H9 (cell line): ENCODE measurements at regions not wholly inside any gene's neighbourhood (a gene's known extent, or its start where the extent isn't known, plus 50 kb on each side); places are given as distances from the start of the nearest gene placed in this dataset.
A peak's percentile ranks its signal among the peaks of the same experiment; 100 is the strongest.

Experiments
- DNase-seq: peaks from one replicate; pipeline ENCODE4 v3.0.0-alpha.2; 2017
- H2AFZ ChIP-seq: one replicate; pipeline ENCODE4 v1.6.1; 2013; ENCODE audit warnings: mild to moderate bottlenecking, low read length, control low read depth, moderate library complexity
- H2AK5ac ChIP-seq: 2 replicates; pipeline ENCODE4 v1.6.1; 2013; ENCODE audit warnings: low read length, control low read depth, mixed read lengths; ENCODE audit not compliant: insufficient read length
- H2BK120ac ChIP-seq: one replicate; pipeline ENCODE4 v1.6.1; 2013; ENCODE audit warnings: low read depth, mild to moderate bottlenecking, low read length, control low read depth, inconsistent platforms; ENCODE audit not compliant: poor library complexity, severe bottlenecking
- H2BK12ac ChIP-seq: 2 replicates; pipeline ENCODE4 v1.6.1; 2013; ENCODE audit warnings: low read length, control low read depth, mixed read lengths, low read depth; ENCODE audit not compliant: insufficient read length
- H2BK15ac ChIP-seq: 2 replicates; pipeline ENCODE4 v1.6.1; 2013; ENCODE audit warnings: low read depth, low read length, control low read depth
- H2BK20ac ChIP-seq: one replicate; pipeline ENCODE4 v1.6.1; 2013; ENCODE audit warnings: low read depth, mild to moderate bottlenecking, low read length, control low read depth, inconsistent platforms; ENCODE audit not compliant: poor library complexity, severe bottlenecking
- H2BK5ac ChIP-seq: 2 replicates; pipeline ENCODE4 v1.6.1; 2013; ENCODE audit warnings: low read length, control low read depth, mixed read lengths; ENCODE audit not compliant: insufficient read length
- H3K14ac ChIP-seq: 2 replicates; pipeline ENCODE4 v1.6.1; 2013; ENCODE audit warnings: low read length, control low read depth; ENCODE audit not compliant: insufficient read depth
- H3K18ac ChIP-seq: 2 replicates; pipeline ENCODE4 v1.6.1; 2013; ENCODE audit warnings: low read depth, mild to moderate bottlenecking, mixed read lengths, low read length, control low read depth; ENCODE audit not compliant: insufficient read length
- H3K23ac ChIP-seq: 2 replicates; pipeline ENCODE4 v1.6.1; 2013; ENCODE audit warnings: low read length, control low read depth, mixed read lengths, low read depth; ENCODE audit not compliant: insufficient read length
- H3K23me2 ChIP-seq: 2 replicates; pipeline ENCODE4 v1.6.1; 2013; ENCODE audit warnings: low read depth, mild to moderate bottlenecking, mixed read lengths, low read length, control low read depth; ENCODE audit not compliant: insufficient read length, poor library complexity, severe bottlenecking
- H3K27ac ChIP-seq: 2 replicates; pipeline ENCODE4 v1.5.1; 2013; ENCODE audit warnings: low read length, control low read depth, mixed read lengths, low read depth; ENCODE audit not compliant: insufficient read length
- H3K27me3 ChIP-seq: 2 replicates; pipeline ENCODE4 v1.6.1; 2013; ENCODE audit warnings: low read length, control low read depth, inconsistent platforms; ENCODE audit not compliant: insufficient read depth
- H3K4ac ChIP-seq: 2 replicates; pipeline ENCODE4 v1.6.1; 2013; ENCODE audit warnings: low read depth, mild to moderate bottlenecking, control low read depth, inconsistent platforms, low read length, moderate library complexity
- H3K4me1 ChIP-seq: 2 replicates; pipeline ENCODE4 v1.6.1; 2013; ENCODE audit warnings: low read length, control low read depth, inconsistent platforms; ENCODE audit not compliant: insufficient read depth
- H3K4me2 ChIP-seq: 2 replicates; pipeline ENCODE4 v1.6.1; 2013; ENCODE audit warnings: low read length, control low read depth, mixed read lengths; ENCODE audit not compliant: insufficient read length, insufficient read depth
- H3K56ac ChIP-seq: 2 replicates; pipeline ENCODE4 v1.6.1; 2013; ENCODE audit warnings: low read depth, mild to moderate bottlenecking, mixed read lengths, low read length, control low read depth; ENCODE audit not compliant: insufficient read length
- H3K79me1 ChIP-seq: 2 replicates; pipeline ENCODE4 v1.6.1; 2013; ENCODE audit warnings: low read depth, mild to moderate bottlenecking, moderate library complexity, low read length, control low read depth, inconsistent platforms; ENCODE audit not compliant: insufficient read depth, poor library complexity, severe bottlenecking
- H3K79me2 ChIP-seq: 2 replicates; pipeline ENCODE4 v1.6.1; 2013; ENCODE audit warnings: low read length, control low read depth, inconsistent platforms; ENCODE audit not compliant: insufficient read depth
- H3K9ac ChIP-seq: 2 replicates; pipeline ENCODE4 v1.6.1; 2013; ENCODE audit warnings: low read length, control low read depth, mixed read lengths; ENCODE audit not compliant: insufficient read length; ENCODE audit errors: extremely low read depth
- H3K9me3 ChIP-seq: one replicate; pipeline ENCODE4 v1.6.1; 2013; ENCODE audit warnings: low read depth, low read length, inconsistent platforms; ENCODE audit not compliant: control insufficient read depth
- H3T11ph ChIP-seq: one replicate; pipeline ENCODE4 v1.6.1; 2013; ENCODE audit warnings: mild to moderate bottlenecking, low read length, control low read depth, inconsistent platforms
- H4K20me1 ChIP-seq: one replicate; pipeline ENCODE4 v1.6.1; 2013; ENCODE audit not compliant: control insufficient read depth, insufficient read length, insufficient read depth
- H4K5ac ChIP-seq: 2 replicates; pipeline ENCODE4 v1.6.1; 2013; ENCODE audit warnings: low read depth, mild to moderate bottlenecking, mixed read lengths, low read length, control low read depth; ENCODE audit not compliant: insufficient read length
- H4K8ac ChIP-seq: replicated peaks from 2 replicates; pipeline ENCODE4 v1.6.1; 2013; ENCODE audit warnings: low read length, control low read depth, mixed read lengths, low read depth; ENCODE audit not compliant: insufficient read length
- H4K91ac ChIP-seq: 2 replicates; pipeline ENCODE4 v1.6.1; 2013; ENCODE audit warnings: low read depth, mild to moderate bottlenecking, moderate library complexity, mixed read lengths, low read length, control low read depth; ENCODE audit not compliant: insufficient read length
- H3K27ac Mint-ChIP-seq, 3 experiments: 2 replicates in 2 of 3; 3 replicates in 1 of 3; pipeline ENCODE4 v1.8.0; 2020 to 2021; ENCODE audit warnings: mixed read lengths in 3 of 3, mild to moderate bottlenecking in 1 of 3, moderate library complexity in 1 of 3
- H3K27me3 Mint-ChIP-seq: 2 replicates; pipeline ENCODE4 v1.8.0; 2021; ENCODE audit warnings: low read depth, mild to moderate bottlenecking, moderate library complexity, mixed read lengths
- H3K36me3 Mint-ChIP-seq, 3 experiments: 2 replicates in 2 of 3; 3 replicates in 1 of 3; pipeline ENCODE4 v1.8.0; 2020 to 2021; ENCODE audit warnings: low read depth in 3 of 3, mixed read lengths in 3 of 3; ENCODE audit not compliant: insufficient read depth in 1 of 3
- H3K4me1 Mint-ChIP-seq, 2 experiments: 2 replicates each; pipeline ENCODE4 v1.8.0; 2020; ENCODE audit warnings: mixed read lengths in 2 of 2
- H3K4me3 Mint-ChIP-seq, 2 experiments: 2 replicates in 1 of 2; 3 replicates in 1 of 2; pipeline ENCODE4 v1.8.0; 2020 to 2021; ENCODE audit warnings: mild to moderate bottlenecking in 2 of 2, mixed read lengths in 2 of 2, moderate library complexity in 1 of 2
- H3K9me3 Mint-ChIP-seq, 2 experiments: 2 replicates in 1 of 2; 3 replicates in 1 of 2; pipeline ENCODE4 v1.8.0; 2020; ENCODE audit warnings: mild to moderate bottlenecking in 2 of 2, mixed read lengths in 2 of 2, moderate library complexity in 1 of 2
- CTCF ChIP-seq: fragments of 200-600 bp; sonication (generic); conservative IDR thresholded peaks from 3 replicates; pipeline ENCODE4 v1.8.0; 2021; ENCODE audit warnings: antibody characterized with exemption, mild to moderate bottlenecking
- WGBS: extraction: QIAGEN DNeasy Blood & Tissue Kit; methylation state at CpG from one replicate; pipeline ENCODE4 v1.1.7; 2013; ENCODE audit warnings: missing lambda C conversion rate, low lambda C conversion rate, mixed read lengths; ENCODE audit not compliant: insufficient read length; ENCODE audit errors: extremely low coverage; 5-methylcytosine and 5-hydroxymethylcytosine counted together

- Mint-ChIP-seq H3K4me3 (no peak overlapping the region), H3K36me3 (no peaks in the 10 kb centered on the region), H3K27me3 (no peaks in the 10 kb centered on the region), H3K27ac (peak overlapping the region in 1 of 3 experiments; percentile 12; a peak in 1 of 7 replicates), H3K4me1 (peaks cover 0 to 6% of the 10 kb centered on the region in 2 experiments; a peak in 2 of 4 replicates), H3K9me3 (no peaks in the 10 kb centered on the region)
- WGBS = no CpG with 5 or more reads among the region's 5 CpGs
- Histone ChIP-seq H4K5ac (no peak overlapping the region), H2BK20ac (no peak overlapping the region), H3K23me2 (no peaks in the 10 kb centered on the region), H2BK15ac (no peak overlapping the region), H3K4me1 (no peaks in the 10 kb centered on the region), H3K9me3 (no peaks in the 10 kb centered on the region), H2BK5ac (no peak overlapping the region), H3K23ac (no peak overlapping the region), H3K79me1 (no peaks in the 10 kb centered on the region), H3K27me3 (no peaks in the 10 kb centered on the region), H2BK12ac (no peak overlapping the region), H3K14ac (no peak overlapping the region), H4K20me1 (no peaks in the 10 kb centered on the region), H3T11ph (no peak overlapping the region), H4K91ac (no peak overlapping the region), H3K56ac (no peak overlapping the region), H4K8ac (no peak overlapping the region), H2AFZ (no peak overlapping the region), H2AK5ac (no peak overlapping the region), H2BK120ac (no peak overlapping the region), H3K18ac (no peak overlapping the region), H3K4ac (no peak overlapping the region), H3K79me2 (no peaks in the 10 kb centered on the region), H3K9ac (no peak overlapping the region), H3K27ac (no peak overlapping the region), H3K4me2 (no peak overlapping the region)
- TF ChIP-seq CTCF = no peak
- DNase-seq = no peak
Measured at GRCh38 chr7:94059746-94060145, 55.6 kb upstream of the BET1 start.
